SK-N-SH (cell line): ENCODE measurements at regions not wholly inside any gene's neighbourhood (a gene's known extent, or its start where the extent isn't known, plus 50 kb on each side); places are given as distances from the start of the nearest gene placed in this dataset.

Experiments
- CTCF ChIP-seq: fragments of 200-600 bp; sonication (generic); IDR thresholded peaks from 2 replicates; pipeline ENCODE4 v1.6.1; 2017; ENCODE audit warnings: antibody characterized with exemption, mild to moderate bottlenecking, moderate library complexity
- EZH2phosphoT487 ChIP-seq: fragments of 200-600 bp; sonication (generic); IDR thresholded peaks from 2 replicates; pipeline ENCODE4 v1.6.1; 2017; ENCODE audit warnings: low read depth, mixed run types, mild to moderate bottlenecking, antibody characterized with exemption, moderate library complexity, borderline replicate concordance

- TF ChIP-seq EZH2phosphoT487 (no peak), CTCF (no peak)
Measured at GRCh38 chr12:30859226-30859625, 67.3 kb upstream of the TSPAN11 start.
